ENCODE measurements at regions not wholly inside any gene's neighbourhood (a gene's known extent, or its start where the extent isn't known, plus 50 kb on each side); places are given as distances from the start of the nearest gene placed in this dataset.
"Not testable (repeated sequence)": the region's sequence is repeated elsewhere in the genome, so short reads cannot be mapped to it uniquely, and the experiment has no call there.

DNA sequence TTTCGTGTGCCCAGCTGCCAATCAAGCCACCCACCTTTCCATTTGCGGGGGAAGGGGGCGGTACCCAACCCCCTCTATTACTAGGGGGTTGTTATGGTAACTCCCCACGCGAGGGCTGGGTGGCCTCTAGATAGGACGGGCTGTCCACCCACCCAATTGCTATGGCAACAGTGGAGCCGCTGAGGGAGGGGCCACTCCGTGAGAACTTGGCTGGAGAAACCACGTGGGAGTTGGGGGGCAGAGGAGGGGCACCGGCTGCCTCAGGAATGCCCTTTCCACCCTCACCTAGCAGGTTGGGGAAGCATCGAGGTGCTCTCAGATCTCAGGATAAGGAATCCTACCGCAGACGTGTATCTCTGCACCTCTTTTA lies 220.0 kb upstream of the NOTCH2NLA start:
- not testable (repeated sequence) for H3K36me3 ChIP-seq; H3K4me1 ChIP-seq; H3K27me3 ChIP-seq; DNase-seq; H3K4me3 ChIP-seq (ENCODE audit: low read depth, low read length); H3K9me3 ChIP-seq

DNA sequence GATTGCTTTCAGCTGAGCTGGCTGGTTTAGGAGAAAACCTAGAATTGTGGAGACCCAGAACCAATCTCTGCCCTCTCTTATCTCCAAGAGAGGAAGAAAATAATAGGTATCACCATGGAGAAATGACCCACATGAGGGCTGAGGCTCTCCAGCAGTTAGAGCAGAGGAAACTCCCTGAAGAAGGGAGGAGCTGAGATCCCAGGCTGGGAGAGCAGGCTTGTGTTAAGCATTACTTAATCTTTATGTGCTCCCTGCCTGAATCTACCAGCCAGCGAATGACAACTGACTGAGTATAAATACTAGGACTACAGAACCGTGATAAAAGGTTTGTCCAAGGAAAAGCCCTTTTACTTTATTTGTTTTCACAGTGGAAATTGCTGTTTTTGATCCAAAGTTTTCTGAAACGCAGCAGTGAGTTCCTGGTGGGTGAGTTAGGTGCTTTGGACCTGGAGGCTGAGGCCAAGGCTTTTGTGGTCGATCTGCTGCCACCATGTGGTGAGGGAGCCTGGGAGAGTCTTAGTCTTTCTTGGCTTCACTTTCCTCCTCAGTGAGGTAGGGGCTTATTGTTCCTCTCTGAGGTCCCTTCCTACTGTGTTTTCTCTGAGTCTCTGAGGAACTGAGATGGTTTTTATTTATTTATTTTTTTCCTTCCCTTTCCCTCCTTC lies 219.5 kb upstream of the NOTCH2NLA start:
- TF ChIP-seq, protein P1, sequence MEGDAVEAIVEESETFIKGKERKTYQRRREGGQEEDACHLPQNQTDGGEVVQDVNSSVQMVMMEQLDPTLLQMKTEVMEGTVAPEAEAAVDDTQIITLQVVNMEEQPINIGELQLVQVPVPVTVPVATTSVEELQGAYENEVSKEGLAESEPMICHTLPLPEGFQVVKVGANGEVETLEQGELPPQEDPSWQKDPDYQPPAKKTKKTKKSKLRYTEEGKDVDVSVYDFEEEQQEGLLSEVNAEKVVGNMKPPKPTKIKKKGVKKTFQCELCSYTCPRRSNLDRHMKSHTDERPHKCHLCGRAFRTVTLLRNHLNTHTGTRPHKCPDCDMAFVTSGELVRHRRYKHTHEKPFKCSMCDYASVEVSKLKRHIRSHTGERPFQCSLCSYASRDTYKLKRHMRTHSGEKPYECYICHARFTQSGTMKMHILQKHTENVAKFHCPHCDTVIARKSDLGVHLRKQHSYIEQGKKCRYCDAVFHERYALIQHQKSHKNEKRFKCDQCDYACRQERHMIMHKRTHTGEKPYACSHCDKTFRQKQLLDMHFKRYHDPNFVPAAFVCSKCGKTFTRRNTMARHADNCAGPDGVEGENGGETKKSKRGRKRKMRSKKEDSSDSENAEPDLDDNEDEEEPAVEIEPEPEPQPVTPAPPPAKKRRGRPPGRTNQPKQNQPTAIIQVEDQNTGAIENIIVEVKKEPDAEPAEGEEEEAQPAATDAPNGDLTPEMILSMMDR (IDR thresholded peaks at IDR 0.05; ENCODE audit: low read depth, low read length): peak; percentile 15; the same call in 1 of the 2 replicates
- not testable (repeated sequence) for H3K36me3 ChIP-seq; H3K4me1 ChIP-seq; H3K9me3 ChIP-seq; H3K27me3 ChIP-seq; H3K4me3 ChIP-seq (ENCODE audit: low read depth, low read length)
- peak; percentile 65 for DNase-seq

DNA sequence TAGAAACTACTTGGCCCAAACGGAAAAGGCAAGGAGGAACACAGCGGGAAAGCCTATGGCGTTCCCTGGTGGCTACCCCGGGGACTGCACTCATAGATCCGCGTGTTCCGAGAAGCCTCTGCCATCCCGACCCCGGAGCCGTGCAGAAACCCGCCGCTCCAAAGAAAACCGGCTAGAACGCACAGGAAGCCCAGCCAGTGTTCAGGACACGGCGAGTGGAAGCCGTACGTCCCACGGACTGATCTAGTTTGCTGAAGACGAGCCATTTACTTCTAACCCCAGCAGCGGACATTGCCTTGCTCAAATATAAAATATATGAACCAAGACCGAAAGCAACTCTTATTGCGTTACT lies 215.0 kb upstream of the NOTCH2NLA start:
- not testable (repeated sequence) for H3K9me3 ChIP-seq, H3K27me3 ChIP-seq, H3K36me3 ChIP-seq, H3K4me1 ChIP-seq
- H3K4me3 ChIP-seq (ENCODE audit: low read depth, low read length): peak overlapping the region; percentile 38
- peak; percentile 27 for DNase-seq

DNA sequence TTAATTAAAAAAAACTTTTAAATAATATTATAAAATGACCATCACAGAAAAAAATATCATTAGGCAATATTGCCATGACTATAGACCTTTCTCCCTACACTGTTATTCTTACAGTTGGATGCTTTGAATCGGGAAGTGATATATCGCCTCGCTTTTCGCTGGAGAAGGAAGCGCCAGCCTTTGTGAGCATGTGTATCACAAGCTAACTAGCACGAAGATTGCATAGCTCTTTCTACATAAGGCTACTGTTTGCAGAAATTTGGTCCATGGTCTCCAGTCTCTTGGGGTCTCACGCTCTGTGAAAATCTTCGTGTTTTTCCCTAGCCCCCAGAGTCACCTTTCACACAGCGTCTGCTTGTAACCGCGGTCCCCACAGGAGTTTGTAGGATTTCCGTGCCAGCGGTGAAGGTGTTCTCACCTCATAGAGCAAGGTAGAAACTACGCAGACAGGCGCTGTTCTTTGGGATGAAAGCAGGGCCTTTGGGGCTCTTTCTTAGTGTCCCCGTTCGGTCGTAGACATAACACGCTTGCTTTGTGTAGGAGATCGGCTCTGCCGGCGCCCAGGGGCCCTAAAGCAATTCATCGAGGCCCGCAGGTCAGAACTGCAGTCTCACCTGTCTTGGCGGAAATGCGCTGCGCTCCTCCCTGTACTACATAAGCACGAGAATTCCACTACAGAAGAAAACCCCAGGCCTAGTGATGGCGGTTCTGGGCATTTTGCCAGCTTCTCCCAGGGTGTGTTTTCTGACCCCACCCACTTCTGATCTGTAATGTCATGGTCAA lies 214.5 kb upstream of the NOTCH2NLA start:
- not testable (repeated sequence) for H3K4me1 ChIP-seq; H3K9me3 ChIP-seq; DNase-seq; H3K36me3 ChIP-seq; H3K27me3 ChIP-seq; H3K4me3 ChIP-seq (ENCODE audit: low read depth, low read length)

DNA sequence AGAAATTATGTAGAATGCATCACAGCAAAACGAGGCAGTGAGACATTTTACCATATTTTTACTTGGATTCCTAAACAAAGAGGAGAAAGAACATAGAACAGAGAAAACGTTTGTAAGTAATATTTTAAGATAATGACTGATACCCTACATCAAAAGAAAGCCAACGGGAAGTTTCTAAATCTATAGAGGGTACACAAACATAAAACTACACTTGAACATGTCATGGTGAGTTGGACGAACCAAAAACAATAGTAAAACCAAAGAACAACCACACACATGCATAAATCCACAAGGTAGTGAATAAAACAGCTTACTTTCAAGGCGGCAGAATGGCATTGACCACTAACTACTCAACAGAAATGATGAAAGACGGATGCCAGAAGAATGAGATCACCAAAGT lies 209.7 kb upstream of the NOTCH2NLA start:
- H3K9me3 ChIP-seq; H3K4me3 ChIP-seq (ENCODE audit: low read depth, low read length); DNase-seq; H3K27me3 ChIP-seq; H3K4me1 ChIP-seq; H3K36me3 ChIP-seq: not testable (repeated sequence)

DNA sequence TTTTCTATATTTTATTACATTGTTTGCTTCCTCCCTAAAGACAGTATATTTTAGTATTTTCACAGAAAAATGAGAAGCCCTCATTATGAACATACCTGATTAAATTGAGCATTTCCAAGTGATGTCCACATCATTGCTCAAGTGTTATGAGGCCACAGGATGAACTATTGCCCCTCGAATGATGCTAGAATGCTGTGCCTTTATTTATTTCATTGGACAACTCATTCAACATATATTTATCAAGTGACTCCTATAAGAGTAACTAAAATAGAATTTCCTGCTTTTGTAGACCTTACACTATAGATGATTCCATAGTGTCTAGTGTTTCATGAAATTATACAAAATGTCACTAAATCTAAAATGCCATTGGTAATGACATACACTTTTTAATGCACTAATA lies 187.8 kb upstream of the NOTCH2NLA start:
- not testable (repeated sequence) for H3K4me1 ChIP-seq; H3K9me3 ChIP-seq; DNase-seq; H3K27me3 ChIP-seq; H3K36me3 ChIP-seq; H3K4me3 ChIP-seq (ENCODE audit: low read depth, low read length)

DNA sequence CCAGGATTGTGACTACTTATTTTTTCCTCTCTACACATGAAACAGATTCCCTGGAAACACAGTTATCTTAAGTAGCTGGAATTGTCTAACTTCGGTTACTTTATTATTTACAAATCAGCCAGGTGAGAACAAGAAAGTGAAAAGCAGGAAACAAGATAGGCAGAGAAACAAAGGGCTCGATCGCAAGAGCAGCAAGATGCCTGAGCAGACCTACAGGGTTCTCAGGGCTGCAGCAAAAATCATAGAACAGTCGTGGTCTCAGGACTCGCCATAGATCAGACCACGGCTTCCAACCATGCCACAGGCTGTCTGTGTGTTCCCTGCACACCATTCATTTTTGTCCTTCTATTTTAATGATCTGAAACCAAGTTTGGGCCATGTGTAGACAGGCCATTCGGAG lies 186.2 kb upstream of the NOTCH2NLA start:
- not testable (repeated sequence) for H3K36me3 ChIP-seq; H3K27me3 ChIP-seq; H3K9me3 ChIP-seq; DNase-seq; H3K4me1 ChIP-seq; H3K4me3 ChIP-seq (ENCODE audit: low read depth, low read length)

DNA sequence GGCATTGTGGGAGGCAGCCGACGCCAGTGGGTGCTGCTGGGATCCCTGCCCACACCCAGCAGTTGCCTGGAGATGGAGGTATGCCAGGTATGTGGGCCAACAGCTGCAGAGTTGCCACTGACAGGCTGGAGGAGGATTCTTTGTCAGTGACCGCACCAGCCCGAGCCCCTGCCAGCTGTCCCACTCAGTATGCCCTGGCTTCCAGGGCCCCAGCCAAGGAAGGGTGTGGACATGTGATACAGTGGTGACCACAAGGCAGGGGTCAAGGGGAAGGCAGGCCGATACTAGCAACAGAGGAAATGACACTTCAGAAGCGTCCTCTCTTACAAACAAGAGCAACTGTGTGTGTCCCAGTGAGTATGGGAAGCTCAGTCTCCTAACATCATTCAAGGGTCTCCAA lies 185.1 kb upstream of the NOTCH2NLA start:
- H3K4me1 ChIP-seq; H3K27me3 ChIP-seq; H3K36me3 ChIP-seq; H3K4me3 ChIP-seq (ENCODE audit: low read depth, low read length); H3K9me3 ChIP-seq; DNase-seq: not testable (repeated sequence)

DNA sequence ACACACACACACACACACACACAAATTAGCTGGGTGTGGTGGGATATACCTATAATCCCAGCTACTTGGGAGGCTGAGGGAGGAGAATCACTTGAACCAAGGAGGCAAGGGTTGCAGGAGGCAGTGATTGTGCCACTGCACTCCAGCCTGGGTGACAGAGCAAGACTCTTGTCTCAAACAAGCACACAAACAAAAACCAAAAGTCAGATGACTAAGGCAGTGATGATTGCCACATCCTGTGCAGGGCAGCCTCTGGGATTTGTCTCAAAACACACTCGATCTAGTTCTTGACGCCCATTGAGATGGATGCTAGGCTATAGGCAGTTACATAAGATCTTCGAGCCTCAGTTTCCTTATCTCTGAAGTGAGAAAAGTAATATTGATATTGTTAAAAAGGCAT lies 183.1 kb upstream of the NOTCH2NLA start:
- H3K4me3 ChIP-seq (ENCODE audit: low read depth, low read length); DNase-seq; H3K4me1 ChIP-seq; H3K27me3 ChIP-seq; H3K36me3 ChIP-seq; H3K9me3 ChIP-seq: not testable (repeated sequence)

DNA sequence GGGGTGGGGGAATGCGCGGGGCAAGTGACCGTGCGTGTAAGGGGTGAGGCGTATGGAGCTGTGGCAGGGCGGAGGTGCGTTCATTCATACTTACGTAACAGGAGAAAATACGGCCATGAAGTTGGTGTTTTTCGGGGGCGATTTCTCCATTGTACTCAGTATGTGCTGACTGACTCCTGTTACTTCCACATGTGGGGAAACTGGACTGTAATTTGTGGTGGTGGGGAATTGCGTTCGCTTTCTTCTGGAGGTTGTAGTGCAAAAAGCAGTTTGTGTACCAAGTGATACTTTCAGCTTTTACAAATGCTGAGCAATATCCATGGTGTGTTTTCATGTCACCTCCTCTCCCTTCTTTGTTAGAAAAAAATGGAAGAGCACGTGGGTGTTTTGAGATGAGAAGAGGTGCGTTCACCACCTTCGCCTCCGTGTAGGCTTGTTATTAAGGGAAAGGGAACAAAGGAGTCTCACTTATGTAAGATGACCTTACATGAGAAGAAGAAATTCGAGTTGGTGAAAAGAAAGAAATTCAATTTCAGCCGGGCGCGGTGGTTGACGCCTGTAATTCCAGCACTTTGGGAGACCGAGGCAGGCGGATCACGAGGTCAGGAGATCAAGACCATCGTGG lies 181.1 kb upstream of the NOTCH2NLA start:
- H3K4me3 ChIP-seq (ENCODE audit: low read depth, low read length): peak overlapping the region; percentile 0; the same call in 1 of the 2 replicates
- H3K9me3 ChIP-seq, H3K27me3 ChIP-seq, H3K36me3 ChIP-seq, H3K4me1 ChIP-seq: not testable (repeated sequence)
- DNase-seq: peak; percentile 69

DNA sequence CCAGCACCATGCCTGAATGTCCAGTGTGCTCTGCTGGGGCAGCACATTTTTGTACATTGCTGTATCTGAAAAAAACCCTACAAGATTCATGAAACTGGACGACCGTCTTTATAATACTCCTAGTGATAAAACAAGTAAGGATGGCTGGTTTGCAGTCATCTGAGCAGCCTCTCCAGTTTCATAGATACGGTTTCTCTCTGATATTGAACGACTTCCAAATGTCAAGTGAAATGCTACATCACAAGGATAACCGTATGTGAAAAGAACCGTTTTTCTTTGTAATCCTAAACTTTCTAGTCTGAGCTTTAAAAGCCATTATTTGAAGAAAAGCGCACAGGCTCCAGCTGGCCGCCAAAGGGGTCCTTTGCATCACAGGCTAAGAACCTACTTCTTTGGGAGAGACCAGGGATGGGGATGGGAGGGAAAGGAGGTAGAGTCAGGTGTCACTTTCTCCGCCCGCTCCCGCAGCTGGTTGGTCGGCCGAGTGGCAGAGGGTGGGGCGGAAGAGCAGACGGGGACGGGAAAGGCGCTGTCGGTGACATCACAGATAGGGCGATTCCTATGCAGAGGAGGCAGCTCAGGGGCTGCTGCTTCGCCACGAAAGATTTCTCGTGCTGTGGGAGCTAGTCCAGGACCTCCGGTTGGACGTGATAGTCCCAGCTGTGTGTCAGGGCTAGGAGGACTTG lies 180.4 kb upstream of the NOTCH2NLA start:
- not testable (repeated sequence) for H3K4me1 ChIP-seq, H3K36me3 ChIP-seq, H3K9me3 ChIP-seq, H3K27me3 ChIP-seq
- DNase-seq: peak; percentile 82
- H3K4me3 ChIP-seq (ENCODE audit: low read depth, low read length): peak overlapping the region; percentile 20; the same call in 1 of the 2 replicates
